22Rv1 (cell line): ENCODE measurements at regions not wholly inside any gene's neighbourhood (a gene's known extent, or its start where the extent isn't known, plus 50 kb on each side); places are given as distances from the start of the nearest gene placed in this dataset.

Experiments used
- H3K27ac ChIP-seq: fragments of 450-650 bp; 2 replicates; pipeline ENCODE4 v1.5.1; 2017
- ZFX ChIP-seq: fragments of 450-650 bp; IDR thresholded peaks from 2 replicates; pipeline ENCODE4 v1.6.1; 2017; ENCODE audit warnings: antibody characterized with exemption, borderline replicate concordance
- TF ChIP-seq, protein P1 (sequence below): fragments of 450-650 bp; IDR thresholded peaks from 2 replicates; pipeline ENCODE4 v1.5.1; 2017; ENCODE audit warnings: mild to moderate bottlenecking

DNA sequence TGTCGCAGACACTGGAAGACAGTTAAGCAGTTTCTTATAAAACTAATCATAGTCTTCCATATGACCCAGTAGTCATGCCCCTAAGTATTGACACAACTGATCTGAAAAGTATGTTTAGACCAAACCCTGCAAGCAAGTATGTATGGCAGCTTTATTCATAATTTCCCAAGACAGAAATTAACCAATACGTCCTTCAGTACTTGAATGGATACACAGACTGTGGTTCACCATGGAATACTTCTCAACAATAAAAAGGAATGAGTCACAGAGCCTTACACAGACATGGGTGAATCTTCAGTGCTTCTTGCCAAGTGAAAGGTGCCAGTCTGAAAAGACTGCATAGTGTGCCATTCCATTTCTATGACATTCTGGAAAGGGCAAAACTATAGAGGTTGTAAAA, 50.2 kb upstream of the AKR1E2 start:
- TF ChIP-seq, protein P1, sequence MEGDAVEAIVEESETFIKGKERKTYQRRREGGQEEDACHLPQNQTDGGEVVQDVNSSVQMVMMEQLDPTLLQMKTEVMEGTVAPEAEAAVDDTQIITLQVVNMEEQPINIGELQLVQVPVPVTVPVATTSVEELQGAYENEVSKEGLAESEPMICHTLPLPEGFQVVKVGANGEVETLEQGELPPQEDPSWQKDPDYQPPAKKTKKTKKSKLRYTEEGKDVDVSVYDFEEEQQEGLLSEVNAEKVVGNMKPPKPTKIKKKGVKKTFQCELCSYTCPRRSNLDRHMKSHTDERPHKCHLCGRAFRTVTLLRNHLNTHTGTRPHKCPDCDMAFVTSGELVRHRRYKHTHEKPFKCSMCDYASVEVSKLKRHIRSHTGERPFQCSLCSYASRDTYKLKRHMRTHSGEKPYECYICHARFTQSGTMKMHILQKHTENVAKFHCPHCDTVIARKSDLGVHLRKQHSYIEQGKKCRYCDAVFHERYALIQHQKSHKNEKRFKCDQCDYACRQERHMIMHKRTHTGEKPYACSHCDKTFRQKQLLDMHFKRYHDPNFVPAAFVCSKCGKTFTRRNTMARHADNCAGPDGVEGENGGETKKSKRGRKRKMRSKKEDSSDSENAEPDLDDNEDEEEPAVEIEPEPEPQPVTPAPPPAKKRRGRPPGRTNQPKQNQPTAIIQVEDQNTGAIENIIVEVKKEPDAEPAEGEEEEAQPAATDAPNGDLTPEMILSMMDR, result no peak
- no peak for TF ChIP-seq ZFX
- no peak overlapping the region for H3K27ac ChIP-seq

- TF ChIP-seq, protein P1, result no peak
- no peak overlapping the region for H3K27ac ChIP-seq
Measured at GRCh38 chr10:4772202-4772570, 53.8 kb upstream of the AKR1E2 start.

DNA sequence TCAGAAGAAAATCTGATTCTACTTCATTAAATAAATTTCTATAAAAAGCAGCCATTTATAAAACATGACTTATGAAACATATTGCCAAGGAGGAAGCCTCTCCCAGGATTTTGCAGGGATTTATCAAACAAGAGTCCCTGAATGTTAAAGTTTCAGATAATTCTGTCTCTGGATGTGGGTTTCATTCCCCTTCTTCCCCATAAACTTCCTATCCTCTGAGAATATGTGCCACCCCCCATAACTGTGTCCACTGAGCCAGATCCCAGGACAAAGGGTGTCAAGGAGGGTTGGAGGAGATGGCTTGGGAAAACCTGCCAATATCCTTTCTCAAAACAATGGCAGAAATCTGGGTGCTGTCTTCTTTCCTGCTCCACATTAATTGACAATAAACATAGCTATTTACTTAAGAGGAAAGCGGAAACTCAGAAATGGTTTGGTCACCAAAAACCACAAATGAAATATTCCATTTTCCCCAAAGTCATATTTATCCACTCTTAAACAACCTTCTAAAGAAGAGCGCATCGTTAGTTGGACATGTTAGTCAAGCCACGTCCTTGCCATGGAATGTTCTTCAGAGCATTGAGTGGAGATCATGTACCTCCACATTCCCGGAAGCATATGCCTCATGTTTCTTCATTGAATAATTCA, 54.3 kb upstream of the AKR1E2 start:
- TF ChIP-seq, protein P1, result 0 out of 2 replicates have a peak, but pooled peaks have one; percentile 30
- TF ChIP-seq ZFX, result no peak
- no peak overlapping the region for H3K27ac ChIP-seq

DNA sequence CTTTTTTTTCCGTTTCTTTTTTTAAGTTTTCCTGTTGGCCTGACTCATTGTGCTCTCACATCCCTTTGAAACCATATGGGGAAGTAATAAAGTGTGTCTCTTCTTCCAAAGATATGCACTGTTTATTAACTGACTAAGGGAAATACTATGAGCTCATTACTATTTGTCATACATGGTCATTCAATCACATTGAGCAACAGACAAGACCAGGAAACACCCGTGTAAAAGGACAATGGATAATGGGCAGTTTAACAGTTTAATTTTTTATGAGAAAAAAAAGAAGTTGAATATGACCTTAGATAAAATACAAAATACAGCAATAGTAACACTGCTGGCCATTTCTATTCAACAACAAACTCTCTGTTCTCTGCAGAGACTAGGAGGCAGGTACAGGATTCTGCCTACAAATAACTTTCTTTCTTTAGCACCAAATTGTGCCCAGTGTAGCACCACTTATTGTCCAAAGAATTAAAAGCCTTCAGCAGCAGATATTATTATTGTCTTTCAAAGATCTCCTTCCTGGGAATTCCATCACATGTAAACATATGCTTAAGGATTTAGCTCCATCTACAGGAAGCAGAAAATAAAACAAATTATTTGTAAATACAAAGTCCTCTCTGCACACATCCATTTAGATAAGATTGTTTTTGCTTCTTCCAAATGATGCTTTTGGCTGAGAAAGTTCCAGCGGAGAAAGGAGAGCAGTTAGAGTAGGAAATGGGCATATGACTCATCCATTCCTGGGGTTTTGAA, 55.0 kb upstream of the AKR1E2 start:
- TF ChIP-seq, protein P1, result peak; percentile 70
- no peak for TF ChIP-seq ZFX
- no peak overlapping the region for H3K27ac ChIP-seq

DNA sequence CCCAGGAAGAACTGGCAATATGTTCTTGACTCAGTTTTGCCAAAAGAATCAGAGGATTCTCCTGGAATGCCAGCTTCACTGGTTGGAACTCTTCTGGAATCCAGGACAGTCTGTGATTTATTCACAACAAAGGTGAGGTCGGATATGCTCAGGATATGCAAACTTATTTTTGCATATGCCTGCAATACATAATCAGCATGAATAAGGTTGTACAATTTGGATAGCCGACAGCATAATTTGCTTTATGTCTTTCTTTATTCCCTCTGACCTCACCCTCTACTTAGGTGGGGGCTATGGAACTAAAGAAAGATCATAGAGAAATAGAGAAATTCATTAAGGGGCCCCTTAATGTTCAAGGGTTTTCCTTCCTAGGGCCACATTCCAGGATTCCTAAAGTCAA, 57.6 kb upstream of the AKR1E2 start:
- no peak overlapping the region for H3K27ac ChIP-seq
- TF ChIP-seq ZFX, result no peak

- H3K27ac ChIP-seq, result no peak overlapping the region
- no peak for TF ChIP-seq ZFX
- TF ChIP-seq, protein P1, result peak; percentile 61
Measured at GRCh38 chr10:4767033-4767814, 58.8 kb upstream of the AKR1E2 start.

- TF ChIP-seq, protein P1, result no peak
- no peak for TF ChIP-seq ZFX
- H3K27ac ChIP-seq, result no peak overlapping the region
Measured at GRCh38 chr10:4766454-4766853, 59.6 kb upstream of the AKR1E2 start.
